ENCODE measurements at regions not wholly inside any gene's neighbourhood (a gene's known extent, or its start where the extent isn't known, plus 50 kb on each side); places are given as distances from the start of the nearest gene placed in this dataset.

DNA sequence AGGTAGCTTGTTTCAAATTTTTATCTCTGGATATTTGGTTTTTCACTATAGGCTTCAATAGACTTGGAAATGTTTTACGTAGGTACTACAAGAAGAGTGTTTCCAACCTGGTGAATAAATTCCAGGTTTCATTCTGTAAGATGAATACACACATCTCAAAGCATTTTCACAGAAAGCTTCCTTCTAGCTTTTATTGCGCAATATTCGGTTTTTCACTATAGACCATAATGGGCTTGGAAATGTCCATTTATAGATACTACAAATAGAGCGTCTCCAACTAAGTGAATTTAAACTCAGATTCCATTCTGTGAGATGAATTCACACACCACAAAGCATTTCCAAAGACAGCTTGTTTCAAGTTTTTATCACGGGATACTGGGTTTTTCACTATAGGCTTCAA, 857.7 kb upstream of the HS3ST1 start:
- TF ChIP-seq, protein P1, sequence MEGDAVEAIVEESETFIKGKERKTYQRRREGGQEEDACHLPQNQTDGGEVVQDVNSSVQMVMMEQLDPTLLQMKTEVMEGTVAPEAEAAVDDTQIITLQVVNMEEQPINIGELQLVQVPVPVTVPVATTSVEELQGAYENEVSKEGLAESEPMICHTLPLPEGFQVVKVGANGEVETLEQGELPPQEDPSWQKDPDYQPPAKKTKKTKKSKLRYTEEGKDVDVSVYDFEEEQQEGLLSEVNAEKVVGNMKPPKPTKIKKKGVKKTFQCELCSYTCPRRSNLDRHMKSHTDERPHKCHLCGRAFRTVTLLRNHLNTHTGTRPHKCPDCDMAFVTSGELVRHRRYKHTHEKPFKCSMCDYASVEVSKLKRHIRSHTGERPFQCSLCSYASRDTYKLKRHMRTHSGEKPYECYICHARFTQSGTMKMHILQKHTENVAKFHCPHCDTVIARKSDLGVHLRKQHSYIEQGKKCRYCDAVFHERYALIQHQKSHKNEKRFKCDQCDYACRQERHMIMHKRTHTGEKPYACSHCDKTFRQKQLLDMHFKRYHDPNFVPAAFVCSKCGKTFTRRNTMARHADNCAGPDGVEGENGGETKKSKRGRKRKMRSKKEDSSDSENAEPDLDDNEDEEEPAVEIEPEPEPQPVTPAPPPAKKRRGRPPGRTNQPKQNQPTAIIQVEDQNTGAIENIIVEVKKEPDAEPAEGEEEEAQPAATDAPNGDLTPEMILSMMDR (IDR thresholded peaks at IDR 0.05), result no peak
- TF ChIP-seq POLR2A (IDR thresholded peaks at IDR 0.05), result no peak
